HepG2 (cell line): ENCODE measurements at regions not wholly inside any gene's neighbourhood (a gene's known extent, or its start where the extent isn't known, plus 50 kb on each side); places are given as distances from the start of the nearest gene placed in this dataset.
A peak's percentile ranks its signal among the peaks of the same experiment; 100 is the strongest.

Experiments used
- AHDC1 ChIP-seq: sonication (generic); formaldehyde crosslinking; IDR thresholded peaks from 2 replicates; pipeline ENCODE4 v1.5.1; 2020; ENCODE audit warnings: mild to moderate bottlenecking, missing genetic modification reagents, borderline replicate concordance
- BCL6 ChIP-seq: IDR thresholded peaks from 2 replicates; pipeline ENCODE4 v1.6.1; 2016; ENCODE audit warnings: missing genetic modification reagents, missing compliant biosample characterization
- EP300 ChIP-seq, 3 experiments: sonication (generic) in 1 of 3; formaldehyde crosslinking in 1 of 3; IDR thresholded peaks; 2 replicates each; pipeline versions ENCODE4 v1.5.1 to v1.6.1; 2011 to 2020; ENCODE audit warnings: low read depth in 2 of 3, low read length in 2 of 3, borderline replicate concordance in 1 of 3, improper control_type of control experiment in 1 of 3, mild to moderate bottlenecking in 1 of 3, missing genetic modification reagents in 1 of 3, moderate library complexity in 1 of 3
- FOXP4 ChIP-seq: sonication (generic); formaldehyde crosslinking; IDR thresholded peaks from 2 replicates; pipeline ENCODE4 v1.4.0; 2020; ENCODE audit warnings: missing genetic modification reagents
- GATA4 ChIP-seq: sonication (generic); IDR thresholded peaks from 2 replicates; pipeline ENCODE4 v1.6.1; 2016; ENCODE audit warnings: antibody characterized with exemption, low read depth, borderline replicate concordance
- MAF1 ChIP-seq: sonication (generic); formaldehyde crosslinking; IDR thresholded peaks from 2 replicates; pipeline ENCODE4 v1.5.0; 2020; ENCODE audit warnings: missing genetic modification reagents, borderline replicate concordance
- ZNF362 ChIP-seq: sonication (generic); formaldehyde crosslinking; IDR thresholded peaks from 2 replicates; pipeline ENCODE4 v1.4.0; 2020; ENCODE audit warnings: missing genetic modification reagents, mild to moderate bottlenecking, borderline replicate concordance
- ZNF609 ChIP-seq: sonication (generic); formaldehyde crosslinking; IDR thresholded peaks from 2 replicates; pipeline ENCODE4 v1.4.0; 2020; ENCODE audit warnings: mild to moderate bottlenecking, missing genetic modification reagents, borderline replicate concordance
- ZNF709 ChIP-seq: sonication (generic); formaldehyde crosslinking; IDR thresholded peaks from 2 replicates; pipeline ENCODE4 v1.5.0; 2020; ENCODE audit warnings: mild to moderate bottlenecking, missing genetic modification reagents
- ZSCAN12 ChIP-seq: sonication (generic); formaldehyde crosslinking; IDR thresholded peaks from 2 replicates; pipeline ENCODE4 v1.9.0; 2021; ENCODE audit warnings: mild to moderate bottlenecking, missing genetic modification reagents

GRCh38 chr12:59858508-59859170 is 262.8 kb downstream of the SLC16A7 start (continued):
- TF ChIP-seq AHDC1 (CRISPR knock-in tag) (peak; percentile 81; the same call in 1 of the 2 replicates), BCL6 (CRISPR knock-in tag) (no peak), ZSCAN12 (no peak), FOXP4 (0 out of 2 replicates have a peak, but pooled peaks have one; percentile 34), ZNF362 (CRISPR knock-in tag) (no peak), ZNF709 (0 out of 2 replicates have a peak, but pooled peaks have one; percentile 39), ZNF609 (CRISPR knock-in tag) (0 out of 2 replicates have a peak, but pooled peaks have one; percentile 17), EP300 (IDR thresholded peaks at IDR 0.05; ENCODE audit: low read depth in 2 of 2, low read length in 2 of 2) (0 out of 4 replicates have a peak, but pooled peaks of 1 of the 2 experiments have one; percentile 24), EP300 (CRISPR knock-in tag; IDR thresholded peaks at IDR 0.05; ENCODE audit: borderline replicate concordance) (no peak), GATA4 (0 out of 2 replicates have a peak, but pooled peaks have one; percentile 40), MAF1 (no peak)
